Amniotic stem cell (primary cell): ENCODE measurements at regions not wholly inside any gene's neighbourhood (a gene's known extent, or its start where the extent isn't known, plus 50 kb on each side); places are given as distances from the start of the nearest gene placed in this dataset.

ENCODE experiments used
- DNase-seq: peaks from one replicate; lab custom pipeline; 2025; lab: John Stamatoyannopoulos, UW

DNA sequence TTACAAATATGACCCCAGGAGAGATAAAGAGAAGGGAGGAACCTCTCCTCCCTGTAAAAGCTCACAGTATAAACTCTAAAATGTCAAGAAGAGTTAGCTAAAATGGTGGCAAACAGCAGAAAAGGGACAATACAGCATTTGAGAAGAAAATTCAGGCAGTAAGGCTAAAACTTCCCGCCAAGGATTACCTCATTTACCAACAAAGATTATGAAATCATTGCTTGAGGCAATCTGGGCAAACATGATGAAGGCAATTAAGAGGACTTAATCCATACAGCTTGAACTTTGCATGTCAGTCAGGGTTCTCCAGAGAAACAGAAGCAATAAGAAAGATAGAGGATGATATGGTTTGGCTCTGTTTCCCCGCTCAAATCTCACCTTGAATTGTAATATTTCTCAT is 81.4 kb downstream of the CMPK2 start:
- DNase-seq: no peak

GRCh38 chr2:6785493-6785892 is 80.2 kb downstream of the CMPK2 start:
- DNase-seq: no peak

GRCh38 chr2:6787376-6787775 is 78.3 kb downstream of the CMPK2 start:
- DNase-seq: no peak

DNA sequence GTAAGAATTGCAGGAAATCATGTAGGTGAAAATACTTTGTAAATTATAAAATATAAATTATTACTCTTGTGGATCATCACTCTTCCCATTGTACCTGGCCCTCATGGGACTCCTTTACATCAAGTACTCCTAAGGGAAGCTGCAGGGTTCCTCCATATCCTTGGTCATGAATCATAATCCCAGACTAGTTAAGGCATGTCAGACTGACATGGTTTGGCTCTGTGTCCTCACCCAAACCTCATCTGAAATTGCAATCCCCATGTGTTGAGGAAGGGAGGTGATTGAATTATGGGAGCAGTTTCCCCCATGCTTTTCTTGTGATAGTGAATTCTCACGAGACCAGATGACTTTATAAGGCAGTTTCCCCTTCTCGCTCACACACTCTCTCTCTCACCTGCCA is 77.1 kb downstream of the CMPK2 start:
- no peak for DNase-seq

- no peak for DNase-seq
Observed at GRCh38 chr2:6789559-6790138, 76.1 kb downstream of the CMPK2 start.

GRCh38 chr2:6791682-6792081 is 74.0 kb downstream of the CMPK2 start:
- DNase-seq: no peak

GRCh38 chr2:6792883-6793282 is 72.8 kb downstream of the CMPK2 start:
- no peak for DNase-seq

- no peak for DNase-seq
Observed at GRCh38 chr2:6793371-6793770, 72.3 kb downstream of the CMPK2 start.

DNA sequence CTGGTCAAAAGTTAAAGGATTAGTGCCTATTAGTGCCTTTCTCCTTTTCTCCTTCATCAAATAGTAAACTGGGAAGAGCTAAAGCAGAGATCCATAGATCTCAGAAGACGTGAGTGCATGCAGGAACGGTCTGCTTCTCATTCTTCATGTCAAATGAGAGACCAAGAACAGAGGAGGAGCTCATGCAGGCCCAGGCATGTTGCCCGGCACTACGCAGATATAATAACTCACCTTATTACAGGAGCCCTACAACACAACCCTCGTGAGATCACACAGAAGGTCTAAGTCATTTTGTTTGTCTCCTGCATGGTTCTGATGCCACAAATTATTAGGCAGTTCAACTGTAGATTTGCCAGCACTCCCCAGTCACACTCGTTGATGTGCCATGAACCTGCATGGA is 71.8 kb downstream of the CMPK2 start:
- DNase-seq: no peak

DNA sequence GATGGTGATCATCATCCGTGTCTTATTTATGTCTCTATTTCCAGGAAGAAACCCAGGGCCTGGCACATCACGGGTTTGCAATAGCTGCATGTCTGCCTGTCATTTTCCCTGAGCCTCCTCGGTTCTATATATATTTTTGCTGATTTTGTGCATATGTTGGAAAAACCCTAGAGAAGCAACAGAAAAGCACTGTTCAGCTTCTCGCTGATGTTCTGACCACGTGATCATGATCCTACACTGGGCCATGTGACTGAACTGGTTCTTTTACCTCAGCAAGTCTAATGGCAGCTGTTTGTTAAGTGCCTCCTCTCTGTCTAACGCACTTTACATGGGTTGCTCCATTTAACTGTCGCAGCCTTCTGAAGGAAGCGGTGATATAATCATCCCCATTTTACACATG is 71.3 kb downstream of the CMPK2 start:
- no peak for DNase-seq
